Gastroesophageal sphincter (tissue), 3 donors: ENCODE measurements at regions not wholly inside any gene's neighbourhood (a gene's known extent, or its start where the extent isn't known, plus 50 kb on each side); places are given as distances from the start of the nearest gene placed in this dataset.

ENCODE experiments used
- CTCF ChIP-seq, 4 experiments: fragments of 200-600 bp in 2 of 4; fragments of 450-650 bp in 2 of 4; sonication (generic) in 1 of 4; IDR thresholded peaks; one replicate each; pipeline ENCODE4 v1.5.1; 2017 to 2019; ENCODE audit warnings: antibody characterized with exemption in 4 of 4, mild to moderate bottlenecking in 2 of 4, moderate library complexity in 2 of 4
- POLR2AphosphoS5 ChIP-seq: sonication (generic); formaldehyde crosslinking; IDR thresholded peaks from one replicate; pipeline ENCODE4 v1.6.1; 2017; ENCODE audit warnings: antibody characterized with exemption

- TF ChIP-seq CTCF (IDR thresholded peaks at IDR 0.05) (no peak), POLR2AphosphoS5 (no peak)
Measured at GRCh38 chr10:123449234-123449962, 216.8 kb upstream of the GPR26 start.
